Gastrocnemius medialis (tissue), 4 donors: ENCODE measurements at regions not wholly inside any gene's neighbourhood (a gene's known extent, or its start where the extent isn't known, plus 50 kb on each side); places are given as distances from the start of the nearest gene placed in this dataset.

Experiments
- ATAC-seq, 2 donors: fragments of 150-250 bp; one replicate each; pipeline ENCODE4 v1.9.1; 2016
- DNase-seq, 2 donors: peaks; one replicate each; pipeline ENCODE4 v3.0.0-alpha.2; 2019
- H3K27ac ChIP-seq, 4 donors: fragments of 200-600 bp; sonication (generic); 1 replicate in 1 of 4; 2 replicates in 3 of 4; pipeline ENCODE4 v1.5.1; 2016 to 2018; ENCODE audit warnings: mild to moderate bottlenecking in 2 of 4, moderate library complexity in 1 of 4
- H3K27me3 ChIP-seq, 3 donors: fragments of 200-600 bp; sonication (generic) in 2 of 3; 1 replicate in 1 of 3; 2 replicates in 2 of 3; pipeline versions ENCODE4 v1.5.1 to v1.6.0; 2016 to 2019; ENCODE audit warnings: mild to moderate bottlenecking in 1 of 3, moderate library complexity in 1 of 3
- H3K36me3 ChIP-seq, 2 donors: fragments of 200-600 bp; sonication (generic) in 1 of 2; one replicate each; pipeline ENCODE4 v1.5.1; 2017 to 2018
- H3K4me1 ChIP-seq, 2 donors: fragments of 200-600 bp; sonication (generic) in 1 of 2; one replicate each; pipeline ENCODE4 v1.5.1; 2016 to 2017; ENCODE audit warnings: mild to moderate bottlenecking in 2 of 2
- H3K4me3 ChIP-seq, 4 donors: fragments of 200-600 bp; sonication (generic) in 3 of 4; 1 replicate in 1 of 4; 2 replicates in 3 of 4; pipeline ENCODE4 v1.5.1; 2016 to 2019; ENCODE audit warnings: mild to moderate bottlenecking in 2 of 4
- H3K9me3 ChIP-seq, 3 donors: fragments of 200-600 bp; sonication (generic) in 2 of 3; 1 replicate in 1 of 3; 2 replicates in 2 of 3; pipeline ENCODE4 v1.5.1; 2016 to 2019
- POLR2A ChIP-seq, 2 donors: fragments of 450-650 bp; IDR thresholded peaks; one replicate each; pipeline ENCODE4 v1.6.1; 2017; ENCODE audit warnings: antibody characterized with exemption in 2 of 2, mild to moderate bottlenecking in 2 of 2, moderate library complexity in 2 of 2
- in situ Hi-C, 4 donors: fragments of 200-750 bp; cut with MboI; loops; one replicate each; pipeline versions ENCODE4 v1.15.0 to v1.8.0; 2017; ENCODE audit warnings: low sequenced_read_pairs in 4 of 4
- intact Hi-C: fragments of 100-400 bp; cut with DNase I; formaldehyde crosslinking; loops from one replicate; pipeline ENCODE4 v1.15.1; 2023; ENCODE audit warnings: low total_unique reads
- TF ChIP-seq, protein P1 (sequence below), 5 experiments: fragments of 450-650 bp in 3 of 5; fragments of 200-600 bp in 2 of 5; sonication (generic) in 2 of 5; IDR thresholded peaks in 4 of 5; conservative IDR thresholded peaks in 1 of 5; 1 replicate in 4 of 5; 2 replicates in 1 of 5; pipeline ENCODE4 v1.5.1; 2016 to 2019; ENCODE audit warnings: antibody characterized with exemption in 5 of 5, mild to moderate bottlenecking in 3 of 5, moderate library complexity in 3 of 5

DNA sequence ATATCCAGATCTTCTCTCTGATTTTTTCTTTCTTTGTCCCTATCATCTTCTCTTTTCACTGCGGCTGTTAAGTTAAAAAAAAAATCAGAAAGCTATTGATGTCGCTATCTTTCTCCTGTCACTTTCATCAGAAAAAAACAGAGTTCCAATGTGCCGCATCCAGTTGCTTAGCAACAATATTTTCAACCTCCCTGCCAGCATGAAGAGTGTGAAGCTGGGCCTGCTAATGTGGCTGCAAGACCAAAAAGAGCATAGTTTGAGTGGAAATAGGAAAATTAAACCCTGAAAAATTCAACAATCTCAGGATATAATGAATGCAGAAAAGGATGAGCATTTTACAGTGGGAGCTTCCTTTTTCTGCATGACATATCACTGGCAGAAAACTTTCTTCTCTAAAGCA, 1025.4 kb upstream of the LRFN5 start:
- ATAC-seq (no peak), DNase-seq (no peak)
- TF ChIP-seq, protein P1, sequence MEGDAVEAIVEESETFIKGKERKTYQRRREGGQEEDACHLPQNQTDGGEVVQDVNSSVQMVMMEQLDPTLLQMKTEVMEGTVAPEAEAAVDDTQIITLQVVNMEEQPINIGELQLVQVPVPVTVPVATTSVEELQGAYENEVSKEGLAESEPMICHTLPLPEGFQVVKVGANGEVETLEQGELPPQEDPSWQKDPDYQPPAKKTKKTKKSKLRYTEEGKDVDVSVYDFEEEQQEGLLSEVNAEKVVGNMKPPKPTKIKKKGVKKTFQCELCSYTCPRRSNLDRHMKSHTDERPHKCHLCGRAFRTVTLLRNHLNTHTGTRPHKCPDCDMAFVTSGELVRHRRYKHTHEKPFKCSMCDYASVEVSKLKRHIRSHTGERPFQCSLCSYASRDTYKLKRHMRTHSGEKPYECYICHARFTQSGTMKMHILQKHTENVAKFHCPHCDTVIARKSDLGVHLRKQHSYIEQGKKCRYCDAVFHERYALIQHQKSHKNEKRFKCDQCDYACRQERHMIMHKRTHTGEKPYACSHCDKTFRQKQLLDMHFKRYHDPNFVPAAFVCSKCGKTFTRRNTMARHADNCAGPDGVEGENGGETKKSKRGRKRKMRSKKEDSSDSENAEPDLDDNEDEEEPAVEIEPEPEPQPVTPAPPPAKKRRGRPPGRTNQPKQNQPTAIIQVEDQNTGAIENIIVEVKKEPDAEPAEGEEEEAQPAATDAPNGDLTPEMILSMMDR (IDR thresholded peaks at IDR 0.05 in 4 of 5, conservative IDR thresholded peaks at IDR 0.05 in 1 of 5): no peak
- TF ChIP-seq POLR2A (IDR thresholded peaks at IDR 0.05): no peak
- Histone ChIP-seq H3K4me3 (no peak overlapping the region), H3K36me3 (no peaks in the 10 kb centered on the region), H3K27ac (no peak overlapping the region), H3K27me3 (no peaks in the 10 kb centered on the region), H3K4me1 (no peaks in the 10 kb centered on the region), H3K9me3 (no peaks in the 10 kb centered on the region)
- intact Hi-C loops (no loop called here), in situ Hi-C loops (no loop called here)

DNA sequence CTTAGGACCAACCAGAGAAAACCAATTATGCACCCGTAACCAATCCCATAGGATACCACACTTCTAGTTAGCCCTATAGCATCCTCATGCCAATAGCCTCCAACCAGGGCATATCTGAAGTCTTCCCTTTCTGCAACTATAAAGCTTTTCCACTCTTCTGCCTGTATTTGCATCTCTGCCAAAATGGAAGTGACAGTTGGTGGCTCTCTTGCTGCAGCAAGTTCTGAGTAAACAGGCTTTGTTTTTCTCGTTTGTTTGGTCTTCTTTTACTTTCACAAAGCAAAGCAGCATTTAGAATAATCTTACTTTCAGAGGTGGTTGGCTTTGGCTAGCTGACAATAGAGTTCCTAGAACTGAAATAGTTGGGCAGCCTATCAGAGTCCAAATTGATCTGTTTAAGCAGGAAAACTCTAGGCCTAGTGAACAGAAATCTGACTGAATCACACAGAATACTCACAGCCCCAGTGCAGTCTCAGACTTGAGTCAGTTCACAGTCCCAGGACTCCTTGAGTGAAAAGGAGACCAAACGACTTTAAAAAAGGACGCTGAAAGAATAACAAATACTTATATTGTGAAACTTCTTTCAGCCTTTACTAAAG, 1029.7 kb upstream of the LRFN5 start:
- in situ Hi-C loops: no loop called here
- no peaks in the 10 kb centered on the region for H3K4me1 ChIP-seq

DNA sequence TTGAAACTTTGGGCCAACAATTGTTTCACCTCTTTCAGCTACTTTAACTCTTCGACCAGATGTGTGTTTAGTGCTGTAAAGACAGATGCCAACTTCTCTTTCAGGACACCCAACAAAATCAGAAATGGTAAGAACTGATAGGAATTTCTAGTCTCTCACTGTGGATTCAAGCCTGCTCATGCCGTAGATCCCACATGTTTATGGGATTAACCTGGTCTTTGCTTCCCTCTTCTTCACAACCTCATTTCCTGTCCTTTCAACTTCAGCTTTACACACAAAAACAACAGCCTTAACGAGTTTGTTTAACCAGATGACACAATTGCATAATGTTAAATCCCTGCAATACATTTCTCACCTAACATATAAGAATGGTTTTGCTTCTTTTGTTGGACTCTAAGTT, 1031.9 kb upstream of the LRFN5 start:
- in situ Hi-C loops: no loop called here
- no peak overlapping the region for H3K27ac ChIP-seq
- no peaks in the 10 kb centered on the region for H3K36me3 ChIP-seq
- no peak for ATAC-seq
- DNase-seq: no peak
- no peaks in the 10 kb centered on the region for H3K4me1 ChIP-seq
- intact Hi-C loops: no loop called here
- no peaks in the 10 kb centered on the region for H3K9me3 ChIP-seq
- no peak overlapping the region for H3K4me3 ChIP-seq
- no peaks in the 10 kb centered on the region for H3K27me3 ChIP-seq
- no peak for TF ChIP-seq POLR2A (IDR thresholded peaks at IDR 0.05)
- TF ChIP-seq, protein P1 (IDR thresholded peaks at IDR 0.05 in 4 of 5, conservative IDR thresholded peaks at IDR 0.05 in 1 of 5): no peak

More for the DNA sequence above, 1029.7 kb upstream of the LRFN5 start:
- no peaks in the 10 kb centered on the region for H3K27me3 ChIP-seq
- no peaks in the 10 kb centered on the region for H3K9me3 ChIP-seq
- H3K27ac ChIP-seq: no peak overlapping the region
- H3K36me3 ChIP-seq: no peaks in the 10 kb centered on the region
- ATAC-seq (no peak), DNase-seq (no peak)
- intact Hi-C loops: no loop called here
- no peak overlapping the region for H3K4me3 ChIP-seq
- TF ChIP-seq POLR2A (IDR thresholded peaks at IDR 0.05): no peak
- TF ChIP-seq, protein P1 (IDR thresholded peaks at IDR 0.05 in 4 of 5, conservative IDR thresholded peaks at IDR 0.05 in 1 of 5): no peak

DNA sequence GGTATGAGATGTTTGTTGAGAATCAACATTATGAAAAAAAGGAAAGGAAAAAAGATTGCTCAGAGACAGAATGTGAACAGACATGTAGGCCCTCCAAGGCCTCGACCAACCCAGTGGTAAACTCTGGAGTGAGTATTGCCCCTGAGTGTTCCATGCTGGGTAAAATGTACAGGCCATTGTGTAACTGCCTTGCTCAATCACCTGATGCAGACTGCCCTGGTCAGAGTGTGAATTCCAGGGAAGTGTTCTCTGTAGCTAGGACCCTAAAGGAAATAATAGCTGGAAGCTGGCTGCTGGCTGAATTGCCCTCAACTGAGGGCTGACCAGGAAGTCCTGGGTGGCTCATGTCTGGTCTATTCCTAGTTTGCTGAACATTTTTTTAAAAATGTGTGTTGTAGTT, 1081.4 kb upstream of the LRFN5 start:
- ATAC-seq (no peak), DNase-seq (no peak)
- H3K4me1 ChIP-seq: no peaks in the 10 kb centered on the region
- no peaks in the 10 kb centered on the region for H3K9me3 ChIP-seq
- no peaks in the 10 kb centered on the region for H3K36me3 ChIP-seq
- H3K27me3 ChIP-seq: no peaks in the 10 kb centered on the region
- TF ChIP-seq POLR2A (IDR thresholded peaks at IDR 0.05): no peak
- TF ChIP-seq, protein P1 (IDR thresholded peaks at IDR 0.05 in 4 of 5, conservative IDR thresholded peaks at IDR 0.05 in 1 of 5): no peak
- H3K27ac ChIP-seq: no peak overlapping the region
- intact Hi-C loops (no loop called here), in situ Hi-C loops (no loop called here)
- no peak overlapping the region for H3K4me3 ChIP-seq

DNA sequence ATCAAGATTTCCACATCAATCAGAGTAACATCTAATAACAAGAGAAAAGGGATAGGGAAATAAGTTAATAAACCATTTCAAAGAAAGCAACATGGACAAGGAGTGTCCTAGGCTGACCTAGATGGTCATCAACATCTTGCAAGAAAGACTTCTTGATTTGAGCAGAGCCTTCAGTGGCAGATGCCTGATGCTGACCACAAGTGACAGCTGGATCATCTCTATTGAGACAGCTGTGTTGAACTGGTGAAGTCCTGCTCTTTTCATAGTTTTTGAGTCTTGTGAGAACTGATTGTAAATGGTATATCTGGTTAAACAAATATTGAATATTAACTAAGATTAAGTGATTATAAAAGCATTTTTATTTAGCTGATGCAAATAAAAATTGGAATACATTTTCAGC, 1083.6 kb upstream of the LRFN5 start:
- H3K4me1 ChIP-seq: no peaks in the 10 kb centered on the region
- H3K36me3 ChIP-seq: no peaks in the 10 kb centered on the region
- ATAC-seq: no peak
- intact Hi-C loops: no loop called here
- no peak overlapping the region for H3K27ac ChIP-seq
- no peaks in the 10 kb centered on the region for H3K27me3 ChIP-seq
- H3K9me3 ChIP-seq: no peaks in the 10 kb centered on the region
- in situ Hi-C loops: no loop called here
- no peak for DNase-seq
- no peak for TF ChIP-seq POLR2A (IDR thresholded peaks at IDR 0.05)
- TF ChIP-seq, protein P1 (IDR thresholded peaks at IDR 0.05 in 4 of 5, conservative IDR thresholded peaks at IDR 0.05 in 1 of 5): no peak
- no peak overlapping the region for H3K4me3 ChIP-seq
